Dendritic cell treated with granulocyte-macrophage colony-stimulating factor and Interleukin-4, amounts not matched to agents 40 ng/mL and 50 ng/mL, for 4 days (primary cell): ENCODE measurements at regions not wholly inside any gene's neighbourhood (a gene's known extent, or its start where the extent isn't known, plus 50 kb on each side); places are given as distances from the start of the nearest gene placed in this dataset.

Experiments used
- H3K27ac Mint-ChIP-seq: one replicate; pipeline ENCODE4 v1.8.0; 2022; ENCODE audit warnings: mild to moderate bottlenecking, mixed read lengths
- H3K27me3 Mint-ChIP-seq: one replicate; pipeline ENCODE4 v1.8.0; 2022; ENCODE audit warnings: mild to moderate bottlenecking, mixed read lengths
- H3K36me3 Mint-ChIP-seq: one replicate; pipeline ENCODE4 v1.8.0; 2022; ENCODE audit warnings: low read depth, mixed read lengths
- H3K4me1 Mint-ChIP-seq: one replicate; pipeline ENCODE4 v1.8.0; 2022; ENCODE audit warnings: low read depth, mixed read lengths
- H3K4me3 Mint-ChIP-seq: one replicate; pipeline ENCODE4 v1.8.0; 2022; ENCODE audit warnings: mild to moderate bottlenecking, moderate library complexity, mixed read lengths
- H3K9me3 Mint-ChIP-seq: one replicate; pipeline ENCODE4 v1.8.0; 2022; ENCODE audit warnings: mixed read lengths
- intact Hi-C: fragments of 100-400 bp; cut with micrococcal nuclease; formaldehyde crosslinking; loops from one replicate; pipeline ENCODE4 v1.15.0; 2022

- Mint-ChIP-seq H3K9me3 (no peaks in the 10 kb centered on the region), H3K36me3 (no peaks in the 10 kb centered on the region), H3K27ac (no peak overlapping the region), H3K4me1 (peaks cover 14% of the 10 kb centered on the region), H3K4me3 (no peak overlapping the region), H3K27me3 (peaks cover 20% of the 10 kb centered on the region)
- intact Hi-C loops = no loop called here
Observed at GRCh38 chr9:117875886-117876285, 171.7 kb downstream of the TLR4 start.

DNA sequence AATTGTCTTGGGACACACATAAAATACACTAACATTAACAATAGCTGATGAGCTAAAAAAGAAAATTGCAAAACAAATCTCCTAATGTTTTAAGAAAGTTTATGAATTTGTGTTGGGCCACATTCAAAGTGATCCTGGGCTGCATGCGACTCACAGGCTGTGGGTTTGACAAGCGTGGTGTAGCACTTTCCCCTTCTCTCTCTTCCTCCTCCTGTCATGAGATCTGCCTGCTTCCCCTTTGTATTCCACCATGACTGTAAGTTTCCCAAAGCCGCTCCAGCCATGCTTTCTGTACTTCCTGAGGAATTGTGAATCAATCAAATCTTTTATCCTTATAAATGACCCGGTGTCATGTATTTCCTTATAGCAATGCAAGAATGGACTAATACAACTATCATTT, 178.0 kb downstream of the TLR4 start:
- no peaks in the 10 kb centered on the region for H3K36me3 Mint-ChIP-seq
- H3K4me1 Mint-ChIP-seq = peaks cover 14% of the 10 kb centered on the region
- intact Hi-C loops = no loop called here
- no peak overlapping the region for H3K4me3 Mint-ChIP-seq
- H3K27ac Mint-ChIP-seq = no peak overlapping the region
- no peaks in the 10 kb centered on the region for H3K9me3 Mint-ChIP-seq
- H3K27me3 Mint-ChIP-seq = peaks cover 14% of the 10 kb centered on the region

GRCh38 chr9:117886616-117887015, 182.4 kb downstream of the TLR4 start:
- intact Hi-C loops = no loop called here
- Mint-ChIP-seq H3K27me3 (peaks cover 6% of the 10 kb centered on the region), H3K36me3 (no peaks in the 10 kb centered on the region), H3K27ac (no peak overlapping the region), H3K9me3 (no peaks in the 10 kb centered on the region), H3K4me1 (peaks cover 14% of the 10 kb centered on the region), H3K4me3 (no peak overlapping the region)

GRCh38 chr9:117887383-117887782, 183.2 kb downstream of the TLR4 start:
- Mint-ChIP-seq H3K36me3 (no peaks in the 10 kb centered on the region), H3K9me3 (no peaks in the 10 kb centered on the region), H3K4me1 (peaks cover 7% of the 10 kb centered on the region), H3K27ac (no peak overlapping the region), H3K4me3 (no peak overlapping the region), H3K27me3 (no peaks in the 10 kb centered on the region)
- intact Hi-C loops = no loop called here

DNA sequence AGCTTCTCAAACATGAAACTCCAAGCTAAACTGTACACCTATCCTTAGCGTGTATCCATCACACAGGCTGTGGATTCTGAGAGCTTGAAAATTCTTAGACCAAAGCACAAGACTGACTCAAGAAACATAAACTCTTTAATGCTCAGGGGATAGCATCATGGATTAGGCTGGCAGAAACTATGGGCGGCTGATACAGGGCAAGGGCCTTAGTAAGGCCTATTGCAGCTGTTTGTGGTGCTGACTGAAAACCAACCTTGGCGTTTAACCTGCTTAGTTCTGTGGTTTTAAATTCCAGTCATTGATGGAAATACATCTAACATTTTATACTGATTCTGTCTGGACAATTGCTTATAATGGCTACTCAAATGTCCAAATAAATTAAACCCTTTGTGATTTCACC, 183.7 kb downstream of the TLR4 start:
- no peak overlapping the region for H3K27ac Mint-ChIP-seq

GRCh38 chr9:117903453-117903852, 199.2 kb downstream of the TLR4 start:
- Mint-ChIP-seq H3K36me3 (no peaks in the 10 kb centered on the region), H3K4me3 (no peak overlapping the region), H3K4me1 (no peaks in the 10 kb centered on the region), H3K9me3 (no peaks in the 10 kb centered on the region), H3K27ac (no peak overlapping the region), H3K27me3 (no peaks in the 10 kb centered on the region)
- intact Hi-C loops = no loop called here

More for the DNA sequence above, 183.7 kb downstream of the TLR4 start:
- no peaks in the 10 kb centered on the region for H3K9me3 Mint-ChIP-seq
- H3K4me1 Mint-ChIP-seq = peaks cover 6% of the 10 kb centered on the region
- H3K36me3 Mint-ChIP-seq = no peaks in the 10 kb centered on the region
- H3K27me3 Mint-ChIP-seq = no peaks in the 10 kb centered on the region
- intact Hi-C loops = no loop called here
- H3K4me3 Mint-ChIP-seq = no peak overlapping the region

DNA sequence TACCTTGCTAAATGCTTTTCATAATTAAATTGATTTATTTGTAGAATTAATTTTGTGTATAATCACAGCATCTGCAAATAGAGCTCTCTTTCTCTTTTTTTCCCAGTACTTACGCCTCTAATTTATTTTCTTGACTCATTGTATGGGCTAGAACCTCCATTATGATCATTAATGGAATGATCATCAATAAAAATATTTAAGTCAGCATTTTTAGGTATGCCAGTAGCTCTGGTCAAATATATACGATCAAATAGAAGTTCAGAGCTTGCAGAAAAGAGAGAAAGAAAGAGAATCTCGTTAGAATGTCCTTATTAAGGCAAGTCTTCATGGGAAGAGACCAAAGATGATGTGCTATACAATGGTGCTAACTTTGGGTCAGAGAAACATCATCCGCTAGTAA, 202.6 kb downstream of the TLR4 start:
- no peak overlapping the region for H3K27ac Mint-ChIP-seq

GRCh38 chr9:117907420-117907819, 203.2 kb downstream of the TLR4 start:
- Mint-ChIP-seq H3K4me3 (no peak overlapping the region), H3K4me1 (no peaks in the 10 kb centered on the region), H3K9me3 (peaks cover 27% of the 10 kb centered on the region), H3K36me3 (no peaks in the 10 kb centered on the region), H3K27ac (no peak overlapping the region), H3K27me3 (no peaks in the 10 kb centered on the region)
- intact Hi-C loops = no loop called here

More for the DNA sequence above, 202.6 kb downstream of the TLR4 start:
- intact Hi-C loops = no loop called here
- Mint-ChIP-seq H3K36me3 (no peaks in the 10 kb centered on the region), H3K27me3 (no peaks in the 10 kb centered on the region), H3K4me3 (no peak overlapping the region), H3K4me1 (no peaks in the 10 kb centered on the region), H3K9me3 (peaks cover 23% of the 10 kb centered on the region)

- no peak overlapping the region for H3K27ac Mint-ChIP-seq
- intact Hi-C loops = no loop called here
- peaks cover 8% of the 10 kb centered on the region for H3K9me3 Mint-ChIP-seq
- H3K4me1 Mint-ChIP-seq = no peaks in the 10 kb centered on the region
- peaks cover 3% of the 10 kb centered on the region for H3K27me3 Mint-ChIP-seq
- no peak overlapping the region for H3K4me3 Mint-ChIP-seq
- H3K36me3 Mint-ChIP-seq = no peaks in the 10 kb centered on the region
Observed at GRCh38 chr9:117916291-117916690, 212.1 kb downstream of the TLR4 start.

GRCh38 chr9:117917873-117918272, 213.7 kb downstream of the TLR4 start:
- Mint-ChIP-seq H3K4me3 (no peak overlapping the region), H3K9me3 (no peaks in the 10 kb centered on the region), H3K36me3 (no peaks in the 10 kb centered on the region), H3K27me3 (peaks cover 3% of the 10 kb centered on the region), H3K27ac (no peak overlapping the region), H3K4me1 (no peaks in the 10 kb centered on the region)
- intact Hi-C loops = no loop called here

GRCh38 chr9:117919538-117919937, 215.3 kb downstream of the TLR4 start:
- Mint-ChIP-seq H3K4me3 (no peak overlapping the region), H3K4me1 (no peaks in the 10 kb centered on the region), H3K36me3 (no peaks in the 10 kb centered on the region), H3K27me3 (peaks cover 3% of the 10 kb centered on the region), H3K27ac (no peak overlapping the region), H3K9me3 (no peaks in the 10 kb centered on the region)
- intact Hi-C loops = no loop called here

DNA sequence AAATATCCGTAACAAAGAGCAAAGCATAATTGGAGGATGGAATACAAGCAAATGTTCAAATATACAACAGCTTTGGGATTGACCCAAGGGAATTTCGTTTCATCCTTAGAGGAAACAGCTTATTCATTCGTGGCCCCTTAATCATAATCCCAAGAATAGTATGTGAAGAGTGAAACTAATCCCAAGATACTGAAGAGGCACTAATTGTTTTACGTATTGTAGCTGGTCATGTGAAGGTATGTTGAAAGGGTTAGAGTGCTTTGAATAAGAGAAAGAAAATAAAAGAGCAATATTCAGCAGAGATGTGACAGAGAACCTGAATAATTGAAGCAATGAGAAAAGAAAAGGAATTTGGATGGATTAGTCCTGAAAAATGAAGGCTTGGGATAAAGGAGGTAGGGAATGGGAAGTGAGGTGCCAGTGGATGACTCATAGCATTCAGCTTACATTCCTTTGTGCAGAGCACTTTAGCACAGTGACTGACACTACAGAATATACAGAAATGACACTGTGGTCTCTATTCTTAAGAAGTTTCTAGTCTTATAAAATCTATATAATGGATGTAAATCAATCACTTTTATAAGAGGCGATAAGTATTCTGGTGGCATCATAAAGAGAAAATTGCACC, 221.9 kb downstream of the TLR4 start:
- H3K4me1 Mint-ChIP-seq = no peaks in the 10 kb centered on the region
- no peak overlapping the region for H3K4me3 Mint-ChIP-seq
- intact Hi-C loops = no loop called here
- H3K9me3 Mint-ChIP-seq = no peaks in the 10 kb centered on the region
- no peaks in the 10 kb centered on the region for H3K27me3 Mint-ChIP-seq
- H3K27ac Mint-ChIP-seq = no peak overlapping the region
- H3K36me3 Mint-ChIP-seq = no peaks in the 10 kb centered on the region

DNA sequence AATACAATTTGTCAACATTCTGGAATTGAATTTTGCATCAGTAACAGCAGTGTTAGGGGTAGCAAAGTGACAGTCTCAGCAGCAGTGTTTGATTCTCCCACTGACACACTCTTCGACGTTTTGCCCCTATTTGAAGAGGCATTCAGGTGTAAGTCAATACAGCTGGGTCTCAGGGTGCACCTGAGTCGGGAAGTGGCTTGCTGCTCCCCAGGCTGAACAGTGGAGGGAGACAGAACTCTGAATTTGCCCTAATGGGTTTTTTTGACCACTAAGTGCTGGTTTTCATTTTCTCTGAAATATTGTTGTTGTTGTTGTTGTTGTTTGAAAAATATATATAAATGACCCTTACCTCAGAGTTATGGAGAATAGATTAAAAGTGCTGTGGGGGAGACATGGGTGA, 223.2 kb downstream of the TLR4 start:
- Mint-ChIP-seq H3K4me3 (no peak overlapping the region), H3K9me3 (peaks cover 2% of the 10 kb centered on the region), H3K36me3 (no peaks in the 10 kb centered on the region), H3K27me3 (no peaks in the 10 kb centered on the region), H3K4me1 (no peaks in the 10 kb centered on the region), H3K27ac (no peak overlapping the region)
- intact Hi-C loops = no loop called here

- intact Hi-C loops = no loop called here
- no peak overlapping the region for H3K27ac Mint-ChIP-seq
- no peaks in the 10 kb centered on the region for H3K36me3 Mint-ChIP-seq
- peaks cover 8% of the 10 kb centered on the region for H3K9me3 Mint-ChIP-seq
- H3K4me3 Mint-ChIP-seq = no peak overlapping the region
- H3K27me3 Mint-ChIP-seq = peaks cover 5% of the 10 kb centered on the region
- H3K4me1 Mint-ChIP-seq = no peaks in the 10 kb centered on the region
Observed at GRCh38 chr9:117929868-117930267, 225.7 kb downstream of the TLR4 start.

DNA sequence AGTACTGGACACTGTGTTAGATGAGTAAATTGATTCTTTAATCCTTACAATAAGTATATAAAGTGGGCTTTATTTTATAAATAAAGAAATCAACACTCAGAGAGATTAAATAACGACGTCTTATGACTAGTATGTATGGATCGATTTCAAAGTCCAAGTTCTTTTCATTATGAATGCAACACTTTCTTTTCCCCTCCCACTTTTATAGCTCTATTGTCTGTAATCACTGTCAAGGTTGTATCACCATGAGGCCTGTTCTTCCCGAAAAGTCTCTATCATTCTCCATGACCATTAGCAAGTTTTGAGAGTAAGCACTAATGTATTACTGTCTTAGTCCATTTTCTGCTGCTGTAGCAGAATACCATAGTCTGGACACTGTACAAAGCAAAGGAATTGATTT, 228.4 kb downstream of the TLR4 start:
- peaks cover 5% of the 10 kb centered on the region for H3K27me3 Mint-ChIP-seq
- H3K4me3 Mint-ChIP-seq = no peak overlapping the region
- H3K36me3 Mint-ChIP-seq = no peaks in the 10 kb centered on the region
- no peak overlapping the region for H3K27ac Mint-ChIP-seq
- H3K4me1 Mint-ChIP-seq = no peaks in the 10 kb centered on the region
- intact Hi-C loops = no loop called here
- H3K9me3 Mint-ChIP-seq = peaks cover 8% of the 10 kb centered on the region
